ENCODE measurements at regions not wholly inside any gene's neighbourhood (a gene's known extent, or its start where the extent isn't known, plus 50 kb on each side); places are given as distances from the start of the nearest gene placed in this dataset.

DNA sequence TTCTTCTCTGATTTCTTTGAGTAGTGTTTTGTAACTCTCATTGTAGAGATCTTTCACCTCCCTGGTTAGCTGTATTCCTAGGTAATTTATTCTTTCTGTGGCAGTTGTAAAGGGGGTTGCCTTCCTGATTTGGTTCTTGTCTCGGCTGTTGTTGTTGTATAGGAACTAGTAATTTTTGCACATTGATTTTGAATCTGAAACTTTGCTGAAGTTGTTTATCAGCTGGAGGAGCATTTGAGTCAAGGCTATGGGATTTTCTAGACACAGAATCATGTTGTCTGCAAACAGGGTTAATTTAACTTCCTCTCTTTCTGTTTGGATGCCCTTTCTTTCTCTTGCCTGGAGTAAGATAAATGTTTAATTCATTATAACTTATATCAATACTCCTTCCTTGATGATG, 86.4 kb downstream of the OLIG3 start:
- ChIA-PET POLR2A (no interaction called here), CTCF (interaction anchor here (1.0 kb wide), 1 partner anchor 93 kb away, joined by 3 read pairs; no protein-coding TSS in a partner anchor)
- Histone ChIP-seq H3K4me3 (ENCODE audit: low read depth, low read length) (no peak overlapping the region), H3K27me3 (ENCODE audit: control insufficient read depth, insufficient read depth, low read length) (no peaks in the 10 kb centered on the region; the same call in 1 of the 2 replicates), H3K36me3 (ENCODE audit: control insufficient read depth, insufficient read depth, low read length) (no peaks in the 10 kb centered on the region)
- TF ChIP-seq, protein P1, sequence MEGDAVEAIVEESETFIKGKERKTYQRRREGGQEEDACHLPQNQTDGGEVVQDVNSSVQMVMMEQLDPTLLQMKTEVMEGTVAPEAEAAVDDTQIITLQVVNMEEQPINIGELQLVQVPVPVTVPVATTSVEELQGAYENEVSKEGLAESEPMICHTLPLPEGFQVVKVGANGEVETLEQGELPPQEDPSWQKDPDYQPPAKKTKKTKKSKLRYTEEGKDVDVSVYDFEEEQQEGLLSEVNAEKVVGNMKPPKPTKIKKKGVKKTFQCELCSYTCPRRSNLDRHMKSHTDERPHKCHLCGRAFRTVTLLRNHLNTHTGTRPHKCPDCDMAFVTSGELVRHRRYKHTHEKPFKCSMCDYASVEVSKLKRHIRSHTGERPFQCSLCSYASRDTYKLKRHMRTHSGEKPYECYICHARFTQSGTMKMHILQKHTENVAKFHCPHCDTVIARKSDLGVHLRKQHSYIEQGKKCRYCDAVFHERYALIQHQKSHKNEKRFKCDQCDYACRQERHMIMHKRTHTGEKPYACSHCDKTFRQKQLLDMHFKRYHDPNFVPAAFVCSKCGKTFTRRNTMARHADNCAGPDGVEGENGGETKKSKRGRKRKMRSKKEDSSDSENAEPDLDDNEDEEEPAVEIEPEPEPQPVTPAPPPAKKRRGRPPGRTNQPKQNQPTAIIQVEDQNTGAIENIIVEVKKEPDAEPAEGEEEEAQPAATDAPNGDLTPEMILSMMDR (IDR thresholded peaks at IDR 0.05; ENCODE audit: insufficient read depth, low read depth, low read length) = no peak
- no peak for DNase-seq (ENCODE audit: low read depth)

DNA sequence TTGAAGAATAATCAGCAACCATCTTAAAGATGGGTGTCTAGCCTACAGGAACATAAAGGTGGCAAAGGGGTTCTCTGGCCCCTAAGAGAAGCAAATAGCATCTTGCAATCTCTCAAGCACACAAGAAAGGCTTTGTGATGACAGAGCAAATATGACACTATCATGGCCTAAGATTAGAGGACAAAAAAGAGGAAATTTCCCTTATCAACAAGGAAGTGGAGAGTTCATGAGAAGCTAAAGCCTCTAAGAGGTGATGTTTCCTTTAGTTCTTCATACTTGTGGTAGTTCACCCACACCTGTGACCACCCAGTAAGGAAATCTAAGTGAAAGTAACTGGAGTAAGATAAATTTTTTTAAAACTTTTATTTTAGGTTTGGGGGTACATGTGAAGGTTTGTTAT, 88.4 kb downstream of the OLIG3 start:
- Histone ChIP-seq H3K36me3 (ENCODE audit: control insufficient read depth, insufficient read depth, low read length) (no peaks in the 10 kb centered on the region), H3K27me3 (ENCODE audit: control insufficient read depth, insufficient read depth, low read length) (no peaks in the 10 kb centered on the region; the same call in 1 of the 2 replicates), H3K4me3 (ENCODE audit: low read depth, low read length) (no peak overlapping the region)
- ChIA-PET POLR2A (no interaction called here), CTCF (interaction anchor here (0.6 to 1.6 kb wide), 3 partner anchors 8 to 14 kb away, joined by 3 to 5 read pairs (median 4); no protein-coding TSS in a partner anchor)
- DNase-seq (ENCODE audit: low read depth) = no peak
- TF ChIP-seq, protein P1 (IDR thresholded peaks at IDR 0.05; ENCODE audit: insufficient read depth, low read depth, low read length) = no peak

DNA sequence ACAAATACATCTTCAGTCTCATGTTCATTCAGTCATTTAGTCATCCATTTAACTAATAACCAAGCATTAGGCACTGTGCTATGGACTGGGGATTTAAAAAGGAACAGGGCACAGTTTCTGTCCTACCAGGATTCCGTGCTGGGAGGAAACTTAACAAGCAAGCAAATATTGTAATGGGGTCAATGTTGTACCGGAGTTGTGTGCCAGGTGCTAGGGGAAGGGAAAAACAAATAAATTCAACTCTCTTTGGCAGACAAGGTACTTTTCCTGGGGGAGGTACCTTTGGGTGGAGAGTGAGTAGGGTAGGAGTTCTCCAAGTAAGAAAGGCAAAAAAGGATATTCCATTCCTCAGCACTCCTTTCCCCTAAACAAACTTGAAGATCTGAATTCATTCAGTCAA, 90.3 kb downstream of the OLIG3 start:
- ChIA-PET POLR2A (no interaction called here), CTCF (no interaction called here)
- DNase-seq (ENCODE audit: low read depth) = no peak
- Histone ChIP-seq H3K27me3 (ENCODE audit: control insufficient read depth, insufficient read depth, low read length) (no peaks in the 10 kb centered on the region), H3K36me3 (ENCODE audit: control insufficient read depth, insufficient read depth, low read length) (no peaks in the 10 kb centered on the region), H3K4me3 (ENCODE audit: low read depth, low read length) (no peak overlapping the region)
- TF ChIP-seq, protein P1 (IDR thresholded peaks at IDR 0.05; ENCODE audit: insufficient read depth, low read depth, low read length) = no peak

DNA sequence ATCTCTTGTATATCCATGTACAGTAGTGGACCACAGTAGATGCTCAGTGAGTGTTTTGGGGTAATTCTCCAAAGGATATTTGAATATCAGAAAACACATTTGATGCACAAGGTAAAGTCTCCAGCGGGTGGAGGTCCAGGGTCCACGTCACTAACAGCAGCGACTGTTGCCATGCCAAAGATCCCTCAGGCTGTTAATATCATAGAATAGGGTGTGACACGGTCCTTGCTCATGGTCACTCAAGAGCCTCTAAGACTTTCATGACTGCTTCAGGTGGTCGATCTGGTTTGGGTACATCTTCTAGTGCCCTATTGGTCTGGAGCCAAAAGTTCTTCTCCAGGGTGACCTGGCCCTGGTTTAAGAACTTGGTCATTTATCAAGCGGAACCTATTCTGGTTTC, 90.8 kb downstream of the OLIG3 start:
- ChIA-PET CTCF (no interaction called here), POLR2A (no interaction called here)
- H3K4me3 ChIP-seq (ENCODE audit: low read depth, low read length) = no peak overlapping the region
- no peak for DNase-seq (ENCODE audit: low read depth)
- no peaks in the 10 kb centered on the region for H3K36me3 ChIP-seq (ENCODE audit: control insufficient read depth, insufficient read depth, low read length)
- H3K27me3 ChIP-seq (ENCODE audit: control insufficient read depth, insufficient read depth, low read length) = no peaks in the 10 kb centered on the region
- TF ChIP-seq, protein P1 (IDR thresholded peaks at IDR 0.05; ENCODE audit: insufficient read depth, low read depth, low read length) = no peak

DNA sequence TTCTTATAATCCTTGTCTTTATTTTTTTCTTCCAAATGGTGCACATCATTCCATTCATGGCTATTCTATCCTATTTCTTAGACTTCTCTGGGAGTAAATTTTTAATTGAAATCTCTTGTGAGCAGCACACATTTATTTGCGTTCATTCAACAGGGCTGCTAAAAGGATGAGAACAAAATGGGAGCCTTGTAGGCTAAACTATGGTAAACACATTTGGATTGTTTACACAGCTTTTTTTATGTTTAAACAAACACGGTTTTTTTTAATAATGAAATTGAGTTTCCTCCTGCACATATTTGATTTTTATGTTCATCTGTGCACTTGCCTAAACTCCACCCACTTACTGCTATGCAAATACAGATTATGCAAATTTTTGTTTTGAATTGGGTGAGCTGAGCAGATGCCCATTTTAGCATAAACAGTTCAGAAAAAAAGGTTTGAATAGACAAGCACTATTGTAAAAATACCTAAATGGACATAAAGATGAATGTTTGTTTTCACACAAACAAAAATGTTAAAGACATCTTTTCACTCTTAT, 92.0 kb downstream of the OLIG3 start:
- TF ChIP-seq, protein P1 (IDR thresholded peaks at IDR 0.05; ENCODE audit: insufficient read depth, low read depth, low read length) = no peak
- Histone ChIP-seq H3K4me3 (ENCODE audit: low read depth, low read length) (no peak overlapping the region), H3K36me3 (ENCODE audit: control insufficient read depth, insufficient read depth, low read length) (no peaks in the 10 kb centered on the region), H3K27me3 (ENCODE audit: control insufficient read depth, insufficient read depth, low read length) (no peaks in the 10 kb centered on the region)
- POLR2A ChIA-PET = no interaction called here
- CTCF ChIA-PET = interaction anchor here (0.7 kb wide), 1 partner anchor 22 kb away, joined by 3 read pairs; no protein-coding TSS in a partner anchor
- DNase-seq (ENCODE audit: low read depth) = no peak

Data from BJ (cell line).